HUES48 (cell line): ENCODE measurements at regions not wholly inside any gene's neighbourhood (a gene's known extent, or its start where the extent isn't known, plus 50 kb on each side); places are given as distances from the start of the nearest gene placed in this dataset.
"Not testable (repeated sequence)": the region's sequence is repeated elsewhere in the genome, so short reads cannot be mapped to it uniquely, and the experiment has no call there.

Source experiments
- H3K27ac ChIP-seq: one replicate; pipeline ENCODE4 v1.7.0; 2013; ENCODE audit warnings: low read depth, low read length, inconsistent platforms
- H3K27me3 ChIP-seq: 2 replicates; pipeline ENCODE4 v1.6.1; 2013; ENCODE audit warnings: mild to moderate bottlenecking, low read length; ENCODE audit not compliant: control insufficient read depth, insufficient read depth
- H3K36me3 ChIP-seq: 2 replicates; pipeline ENCODE4 v1.6.1; 2013; ENCODE audit warnings: low read length; ENCODE audit not compliant: control insufficient read depth, insufficient read depth
- H3K4me1 ChIP-seq: 2 replicates; pipeline ENCODE4 v1.6.1; 2013; ENCODE audit warnings: mild to moderate bottlenecking, low read length; ENCODE audit not compliant: control insufficient read depth, insufficient read depth
- H3K4me3 ChIP-seq: 2 replicates; pipeline ENCODE4 v1.5.1; 2013; ENCODE audit warnings: mild to moderate bottlenecking, low read depth, low read length
- H3K9ac ChIP-seq: 2 replicates; pipeline ENCODE4 v1.6.1; 2013; ENCODE audit warnings: mild to moderate bottlenecking, low read depth, low read length, moderate library complexity
- H3K9me3 ChIP-seq: 2 replicates; pipeline ENCODE4 v1.6.1; 2013; ENCODE audit warnings: low read length; ENCODE audit not compliant: control insufficient read depth, insufficient read depth

DNA sequence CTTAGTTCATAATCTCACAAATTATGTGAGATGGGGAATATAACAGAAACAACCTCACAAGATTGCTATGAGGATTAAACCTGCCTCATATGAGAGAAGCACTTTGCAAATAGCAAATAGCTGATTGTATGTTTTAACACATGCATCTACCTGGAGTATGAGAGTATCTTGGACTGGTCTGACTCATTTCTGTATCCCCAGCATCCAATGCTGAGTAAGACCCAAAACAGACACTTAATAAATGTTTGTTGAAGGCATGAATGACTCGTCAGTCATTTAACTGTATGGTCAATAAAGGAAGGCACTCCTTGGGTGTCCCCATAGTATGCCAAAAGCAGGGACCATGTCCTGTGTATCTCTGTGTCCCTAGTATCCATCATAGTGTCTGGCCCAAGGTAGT lies 350.9 kb upstream of the F9 start:
- H3K36me3 ChIP-seq: no peaks in the 10 kb centered on the region
- no peaks in the 10 kb centered on the region for H3K9me3 ChIP-seq
- H3K4me1 ChIP-seq: no peaks in the 10 kb centered on the region
- H3K27me3 ChIP-seq: peaks cover 26% of the 10 kb centered on the region
- H3K4me3 ChIP-seq: no peak overlapping the region
- no peak overlapping the region for H3K27ac ChIP-seq
- H3K9ac ChIP-seq: no peak overlapping the region

DNA sequence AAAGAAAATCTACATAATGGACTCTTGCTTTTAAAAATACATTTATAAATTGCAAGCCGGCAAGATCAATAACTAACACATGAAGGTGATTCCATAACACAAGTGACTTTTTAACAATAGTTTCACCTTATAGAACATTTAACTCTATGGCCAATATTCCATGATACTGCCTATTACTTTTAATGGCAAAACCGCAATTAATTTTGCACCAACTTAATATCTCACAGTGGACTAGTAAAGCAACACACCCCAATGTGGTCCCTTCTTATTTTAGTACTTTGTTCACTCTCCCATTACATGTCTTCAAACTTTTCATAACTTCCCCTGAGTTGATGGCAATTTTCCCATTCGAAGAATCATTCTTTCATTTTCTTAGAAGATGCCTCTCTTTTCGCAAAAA lies 351.6 kb upstream of the F9 start:
- Histone ChIP-seq H3K4me1 (no peaks in the 10 kb centered on the region), H3K27me3 (peaks cover 25% of the 10 kb centered on the region), H3K4me3 (no peak overlapping the region)

DNA sequence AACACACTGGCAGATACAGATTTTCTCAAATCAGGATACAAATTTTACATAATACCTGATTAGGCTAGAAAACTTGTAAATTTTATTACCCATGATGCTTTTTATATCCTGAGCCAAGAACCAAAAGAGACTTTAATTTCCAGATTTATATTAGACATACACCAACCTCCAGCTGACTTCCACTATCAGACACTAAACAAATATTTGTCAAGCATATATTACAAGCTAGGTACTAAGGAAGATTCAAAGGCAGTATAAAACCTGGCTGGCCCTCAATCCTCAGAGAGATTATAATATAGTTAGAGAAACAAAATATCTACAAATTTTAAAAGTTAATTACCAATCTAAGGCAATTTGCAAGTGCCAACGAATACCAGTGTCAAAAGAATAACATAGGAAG lies 357.8 kb upstream of the F9 start:
- no peak overlapping the region for H3K4me3 ChIP-seq

More for the DNA sequence above, 351.6 kb upstream of the F9 start:
- no peaks in the 10 kb centered on the region for H3K36me3 ChIP-seq
- H3K9ac ChIP-seq: no peak overlapping the region
- H3K27ac ChIP-seq: no peak overlapping the region
- H3K9me3 ChIP-seq: no peaks in the 10 kb centered on the region

DNA sequence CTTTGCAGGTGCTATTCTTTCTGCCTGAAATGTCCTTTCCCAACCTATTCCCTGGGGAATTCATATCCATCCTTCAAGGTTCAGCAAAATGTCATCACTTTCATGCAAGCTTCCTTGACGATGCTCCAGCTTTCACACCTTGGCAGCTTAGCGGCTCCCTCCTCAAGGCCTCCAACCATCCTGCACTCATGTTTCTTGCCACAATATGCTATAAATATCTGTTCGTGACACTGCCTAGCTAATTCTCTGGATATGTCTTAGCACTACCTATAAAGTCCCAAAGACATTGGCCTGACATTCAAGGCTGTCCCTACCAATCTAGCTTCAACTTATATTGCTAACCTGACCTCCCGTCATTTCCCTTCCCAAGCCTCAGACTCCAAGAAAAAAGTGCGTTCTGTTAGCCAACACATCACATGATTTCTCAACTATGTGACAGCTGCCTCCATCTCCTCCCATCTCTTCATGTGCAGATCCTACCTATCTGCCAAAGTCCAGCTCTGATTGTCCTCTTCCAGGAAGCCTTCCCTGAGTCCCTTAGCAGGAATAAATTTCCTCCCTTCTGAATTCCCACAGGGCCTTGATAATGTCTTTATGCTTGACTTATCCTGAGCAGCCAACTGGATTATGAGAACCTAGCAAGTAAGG lies 359.9 kb upstream of the F9 start:
- peaks cover 17% of the 10 kb centered on the region for H3K4me1 ChIP-seq
- H3K36me3 ChIP-seq: no peaks in the 10 kb centered on the region
- H3K9ac ChIP-seq: no peak overlapping the region
- peaks cover 13% of the 10 kb centered on the region; the same call in 1 of the 2 replicates for H3K27me3 ChIP-seq
- no peak overlapping the region for H3K4me3 ChIP-seq
- no peak overlapping the region for H3K27ac ChIP-seq
- no peaks in the 10 kb centered on the region for H3K9me3 ChIP-seq

More for the DNA sequence above, 357.8 kb upstream of the F9 start:
- no peaks in the 10 kb centered on the region for H3K9me3 ChIP-seq
- peaks cover 13% of the 10 kb centered on the region; the same call in 1 of the 2 replicates for H3K27me3 ChIP-seq
- peaks cover 17% of the 10 kb centered on the region for H3K4me1 ChIP-seq
- no peak overlapping the region for H3K27ac ChIP-seq
- H3K36me3 ChIP-seq: no peaks in the 10 kb centered on the region
- H3K9ac ChIP-seq: no peak overlapping the region

- Histone ChIP-seq H3K36me3 (no peaks in the 10 kb centered on the region), H3K27me3 (peaks cover 13% of the 10 kb centered on the region; the same call in 1 of the 2 replicates)
These were observed 363.3 kb upstream of the F9 start for GRCh38 chrX:139167282-139167681.

GRCh38 chrX:139158256-139158655 lies 372.3 kb upstream of the F9 start:
- H3K27ac ChIP-seq: no peak overlapping the region
- H3K4me1 ChIP-seq: peaks cover 8% of the 10 kb centered on the region
- no peaks in the 10 kb centered on the region for H3K27me3 ChIP-seq
- no peaks in the 10 kb centered on the region for H3K36me3 ChIP-seq
- no peak overlapping the region for H3K4me3 ChIP-seq
- no peaks in the 10 kb centered on the region for H3K9me3 ChIP-seq
- H3K9ac ChIP-seq: no peak overlapping the region

More at GRCh38 chrX:139167282-139167681, 363.3 kb upstream of the F9 start:
- H3K9ac ChIP-seq: no peak overlapping the region
- peaks cover 15% of the 10 kb centered on the region for H3K4me1 ChIP-seq
- H3K4me3 ChIP-seq: no peak overlapping the region
- no peaks in the 10 kb centered on the region for H3K9me3 ChIP-seq
- no peak overlapping the region for H3K27ac ChIP-seq

GRCh38 chrX:139156356-139156755 lies 374.2 kb upstream of the F9 start:
- no peaks in the 10 kb centered on the region; the same call in 1 of the 2 replicates for H3K27me3 ChIP-seq
- no peak overlapping the region for H3K27ac ChIP-seq
- H3K9ac ChIP-seq: no peak overlapping the region
- no peak overlapping the region for H3K4me3 ChIP-seq
- no peaks in the 10 kb centered on the region for H3K36me3 ChIP-seq
- peaks cover 8% of the 10 kb centered on the region for H3K4me1 ChIP-seq
- no peaks in the 10 kb centered on the region for H3K9me3 ChIP-seq

GRCh38 chrX:139146625-139147024 lies 383.9 kb upstream of the F9 start:
- H3K27ac ChIP-seq, H3K36me3 ChIP-seq, H3K4me1 ChIP-seq, H3K4me3 ChIP-seq, H3K9me3 ChIP-seq, H3K9ac ChIP-seq, H3K27me3 ChIP-seq: not testable (repeated sequence)

- Histone ChIP-seq H3K4me3 (no peak overlapping the region), H3K9ac (no peak overlapping the region), H3K4me1 (no peaks in the 10 kb centered on the region), H3K36me3 (no peaks in the 10 kb centered on the region), H3K27ac (no peak overlapping the region), H3K9me3 (no peaks in the 10 kb centered on the region), H3K27me3 (peaks cover 5% of the 10 kb centered on the region; the same call in 1 of the 2 replicates)
These were observed 389.2 kb upstream of the F9 start for GRCh38 chrX:139141370-139141769.

- Histone ChIP-seq H3K4me1 (no peaks in the 10 kb centered on the region), H3K9me3 (no peaks in the 10 kb centered on the region), H3K27ac (no peak overlapping the region), H3K4me3 (no peak overlapping the region), H3K27me3 (no peaks in the 10 kb centered on the region; the same call in 1 of the 2 replicates), H3K36me3 (no peaks in the 10 kb centered on the region), H3K9ac (no peak overlapping the region)
These were observed 396.2 kb upstream of the F9 start for GRCh38 chrX:139134316-139134715.

DNA sequence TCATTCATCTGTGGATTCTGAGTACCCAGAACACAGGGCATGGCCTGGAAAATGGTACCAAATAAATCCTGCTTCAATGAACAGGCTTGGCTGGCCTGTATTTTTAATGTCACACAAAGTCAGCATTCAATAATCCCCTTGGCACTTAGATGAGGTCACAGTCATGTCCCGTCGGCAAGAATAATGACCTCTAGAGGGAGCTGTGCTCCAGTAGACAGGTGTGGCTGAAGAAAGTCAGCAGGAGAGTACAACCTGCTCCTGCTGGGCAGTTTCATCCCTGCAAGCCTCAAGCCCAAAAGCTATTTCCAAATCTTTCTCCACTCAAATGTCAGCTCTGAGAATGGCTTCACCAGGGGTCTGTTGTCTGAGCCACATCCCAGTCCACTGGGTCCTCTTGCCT lies 404.0 kb upstream of the F9 start:
- no peaks in the 10 kb centered on the region for H3K9me3 ChIP-seq
- no peak overlapping the region for H3K27ac ChIP-seq
- peaks cover 8% of the 10 kb centered on the region for H3K4me1 ChIP-seq
- peaks cover 14% of the 10 kb centered on the region for H3K27me3 ChIP-seq
- no peak overlapping the region for H3K9ac ChIP-seq
- no peak overlapping the region for H3K4me3 ChIP-seq
- no peaks in the 10 kb centered on the region for H3K36me3 ChIP-seq
